ENCODE measurements at regions not wholly inside any gene's neighbourhood (a gene's known extent, or its start where the extent isn't known, plus 50 kb on each side); places are given as distances from the start of the nearest gene placed in this dataset.
A peak's percentile ranks its signal among the peaks of the same experiment; 100 is the strongest.
"Not testable (repeated sequence)": the region's sequence is repeated elsewhere in the genome, so short reads cannot be mapped to it uniquely, and the experiment has no call there.

- no peaks in the 10 kb centered on the region for H3K36me3 Mint-ChIP-seq
- H3K4me1 Mint-ChIP-seq = peaks cover 0 to 4% (median 0%) of the 10 kb centered on the region in 4 donors
- no peak overlapping the region for H3K27ac Mint-ChIP-seq
- ATAC-seq (no peak), DNase-seq (no peak)
- H3K4me3 Mint-ChIP-seq = no peak overlapping the region
- peaks cover 4 to 26% (median 10%) of the 10 kb centered on the region in 5 donors for H3K27me3 Mint-ChIP-seq
- POLR2A ChIA-PET = no interaction called here
- H3K9me3 Mint-ChIP-seq = no peaks in the 10 kb centered on the region
Observed at GRCh38 chr4:81348086-81348777, 123.5 kb downstream of the RASGEF1B start.

- no peaks in the 10 kb centered on the region for H3K36me3 Mint-ChIP-seq
- no peak for DNase-seq
- ATAC-seq = no peak
Observed at GRCh38 chr4:81346719-81347118, 125.0 kb downstream of the RASGEF1B start.

GRCh38 chr4:81343536-81343935 lies 128.2 kb downstream of the RASGEF1B start:
- H3K9me3 Mint-ChIP-seq = no peaks in the 10 kb centered on the region
- no peak for DNase-seq
- H3K36me3 Mint-ChIP-seq = no peaks in the 10 kb centered on the region
- no peak for ATAC-seq
- POLR2A ChIA-PET = no interaction called here
- peak overlapping the region in 1 of 10 donors; percentile 50 for H3K27ac Mint-ChIP-seq
- H3K4me3 Mint-ChIP-seq = no peak overlapping the region
- H3K4me1 Mint-ChIP-seq = no peaks in the 10 kb centered on the region
- H3K27me3 Mint-ChIP-seq = peaks cover 1 to 18% (median 4%) of the 10 kb centered on the region in 5 donors

More at GRCh38 chr4:81346719-81347118, 125.0 kb downstream of the RASGEF1B start:
- POLR2A ChIA-PET = no interaction called here
- Mint-ChIP-seq H3K27me3 (peaks cover 3 to 20% (median 7%) of the 10 kb centered on the region in 5 donors), H3K4me3 (no peak overlapping the region), H3K9me3 (no peaks in the 10 kb centered on the region), H3K27ac (no peak overlapping the region), H3K4me1 (peaks cover 0 to 2% (median 0%) of the 10 kb centered on the region in 4 donors)

- POLR2A ChIA-PET = no interaction called here
- H3K27me3 Mint-ChIP-seq = peaks cover 1 to 18% (median 4%) of the 10 kb centered on the region in 5 donors
- H3K4me3 Mint-ChIP-seq = no peak overlapping the region
- no peaks in the 10 kb centered on the region for H3K9me3 Mint-ChIP-seq
- H3K36me3 Mint-ChIP-seq = no peaks in the 10 kb centered on the region
- H3K4me1 Mint-ChIP-seq = no peaks in the 10 kb centered on the region
- no peak for ATAC-seq
- no peak for DNase-seq
- H3K27ac Mint-ChIP-seq = no peak overlapping the region
Observed at GRCh38 chr4:81343046-81343445, 128.0 kb upstream of the PRKG2 start.

- H3K27me3 Mint-ChIP-seq = no peaks in the 10 kb centered on the region
- H3K36me3 Mint-ChIP-seq = no peaks in the 10 kb centered on the region
- POLR2A ChIA-PET = no interaction called here
- DNase-seq (no peak), ATAC-seq (no peak)
- no peak overlapping the region for H3K4me3 Mint-ChIP-seq
- H3K9me3 Mint-ChIP-seq = no peaks in the 10 kb centered on the region
- H3K27ac Mint-ChIP-seq = no peak overlapping the region
- no peaks in the 10 kb centered on the region for H3K4me1 Mint-ChIP-seq
Observed at GRCh38 chr4:81337211-81337610, 122.2 kb upstream of the PRKG2 start.

GRCh38 chr4:81335122-81335912 lies 120.3 kb upstream of the PRKG2 start:
- H3K36me3 Mint-ChIP-seq = no peaks in the 10 kb centered on the region
- no peak overlapping the region for H3K27ac Mint-ChIP-seq

GRCh38 chr4:81330018-81330417 lies 115.0 kb upstream of the PRKG2 start:
- Mint-ChIP-seq H3K4me1 (no peaks in the 10 kb centered on the region), H3K4me3 (no peak overlapping the region), H3K27me3 (peaks cover 1 to 12% (median 5%) of the 10 kb centered on the region in 5 donors), H3K27ac (no peak overlapping the region), H3K9me3 (peaks cover 0 to 8% (median 0%) of the 10 kb centered on the region in 9 donors), H3K36me3 (no peaks in the 10 kb centered on the region)
- ATAC-seq (no peak), DNase-seq (no peak)
- POLR2A ChIA-PET = no interaction called here

More at GRCh38 chr4:81335122-81335912, 120.3 kb upstream of the PRKG2 start:
- ATAC-seq (no peak), DNase-seq (no peak)
- POLR2A ChIA-PET = no interaction called here
- Mint-ChIP-seq H3K9me3 (no peaks in the 10 kb centered on the region), H3K4me1 (no peaks in the 10 kb centered on the region), H3K27me3 (no peaks in the 10 kb centered on the region), H3K4me3 (no peak overlapping the region)

- H3K9me3 Mint-ChIP-seq = peaks cover 0 to 13% (median 0%) of the 10 kb centered on the region in 9 donors
- ATAC-seq = no peak
- no peak overlapping the region for H3K4me3 Mint-ChIP-seq
- no peak for DNase-seq
- POLR2A ChIA-PET = no interaction called here
- H3K4me1 Mint-ChIP-seq = no peaks in the 10 kb centered on the region
- peaks cover 11 to 35% (median 16%) of the 10 kb centered on the region in 5 donors for H3K27me3 Mint-ChIP-seq
- H3K36me3 Mint-ChIP-seq = peaks cover 0 to 5% (median 0%) of the 10 kb centered on the region in 3 donors
- no peak overlapping the region for H3K27ac Mint-ChIP-seq
Observed at GRCh38 chr4:81326581-81326980, 111.6 kb upstream of the PRKG2 start.

- peaks cover 0 to 13% (median 0%) of the 10 kb centered on the region in 9 donors for H3K9me3 Mint-ChIP-seq
- ATAC-seq, H3K4me3 Mint-ChIP-seq, H3K4me1 Mint-ChIP-seq, DNase-seq, H3K36me3 Mint-ChIP-seq, H3K27ac Mint-ChIP-seq, POLR2A ChIA-PET: not testable (repeated sequence)
- H3K27me3 Mint-ChIP-seq = peaks cover 11 to 49% (median 22%) of the 10 kb centered on the region in 5 donors
Observed at GRCh38 chr4:81324594-81324993, 109.6 kb upstream of the PRKG2 start.

- POLR2A ChIA-PET = no interaction called here
- no peak overlapping the region for H3K4me3 Mint-ChIP-seq
- H3K36me3 Mint-ChIP-seq = peaks cover 0 to 6% (median 0%) of the 10 kb centered on the region in 3 donors
- H3K4me1 Mint-ChIP-seq = peaks cover 0 to 1% (median 0%) of the 10 kb centered on the region in 4 donors
- DNase-seq = no peak
- ATAC-seq = no peak
- peaks cover 0 to 9% (median 0%) of the 10 kb centered on the region in 9 donors for H3K9me3 Mint-ChIP-seq
- H3K27me3 Mint-ChIP-seq = peaks cover 8 to 47% (median 26%) of the 10 kb centered on the region in 5 donors
- H3K27ac Mint-ChIP-seq = no peak overlapping the region
Observed at GRCh38 chr4:81319657-81320056, 104.6 kb upstream of the PRKG2 start.

GRCh38 chr4:81314897-81315470 lies 100.0 kb upstream of the PRKG2 start:
- H3K36me3 Mint-ChIP-seq = no peaks in the 10 kb centered on the region
- H3K27ac Mint-ChIP-seq = no peak overlapping the region
- H3K9me3 Mint-ChIP-seq = peaks cover 0 to 2% (median 0%) of the 10 kb centered on the region in 9 donors
- no peak for ATAC-seq
- H3K4me1 Mint-ChIP-seq = peaks cover 0 to 2% (median 0%) of the 10 kb centered on the region in 4 donors
- peaks cover under 1 to 26% (median 10%) of the 10 kb centered on the region in 5 donors for H3K27me3 Mint-ChIP-seq
- H3K4me3 Mint-ChIP-seq = no peak overlapping the region
- POLR2A ChIA-PET = no interaction called here
- DNase-seq = no peak

- H3K27ac Mint-ChIP-seq = no peak overlapping the region
- peaks cover 0 to 3% (median 0%) of the 10 kb centered on the region in 9 donors for H3K9me3 Mint-ChIP-seq
- no peak overlapping the region for H3K4me3 Mint-ChIP-seq
- ATAC-seq (no peak), DNase-seq (no peak)
- POLR2A ChIA-PET = no interaction called here
- H3K4me1 Mint-ChIP-seq = peaks cover 0 to 2% (median 0%) of the 10 kb centered on the region in 4 donors
- no peaks in the 10 kb centered on the region for H3K36me3 Mint-ChIP-seq
- peaks cover 3 to 19% (median 7%) of the 10 kb centered on the region in 5 donors for H3K27me3 Mint-ChIP-seq
Observed at GRCh38 chr4:81314196-81314896, 99.3 kb upstream of the PRKG2 start.

All from naive thymus-derived CD8-positive, alpha-beta T cell (primary cell).